Hindlimb muscle (tissue), 1 donor: ENCODE measurements at regions not wholly inside any gene's neighbourhood (a gene's known extent, or its start where the extent isn't known, plus 50 kb on each side); places are given as distances from the start of the nearest gene placed in this dataset.

ENCODE experiments used
- DNase-seq: peaks from one replicate; pipeline ENCODE4 v3.0.0-alpha.2; 2013

DNA sequence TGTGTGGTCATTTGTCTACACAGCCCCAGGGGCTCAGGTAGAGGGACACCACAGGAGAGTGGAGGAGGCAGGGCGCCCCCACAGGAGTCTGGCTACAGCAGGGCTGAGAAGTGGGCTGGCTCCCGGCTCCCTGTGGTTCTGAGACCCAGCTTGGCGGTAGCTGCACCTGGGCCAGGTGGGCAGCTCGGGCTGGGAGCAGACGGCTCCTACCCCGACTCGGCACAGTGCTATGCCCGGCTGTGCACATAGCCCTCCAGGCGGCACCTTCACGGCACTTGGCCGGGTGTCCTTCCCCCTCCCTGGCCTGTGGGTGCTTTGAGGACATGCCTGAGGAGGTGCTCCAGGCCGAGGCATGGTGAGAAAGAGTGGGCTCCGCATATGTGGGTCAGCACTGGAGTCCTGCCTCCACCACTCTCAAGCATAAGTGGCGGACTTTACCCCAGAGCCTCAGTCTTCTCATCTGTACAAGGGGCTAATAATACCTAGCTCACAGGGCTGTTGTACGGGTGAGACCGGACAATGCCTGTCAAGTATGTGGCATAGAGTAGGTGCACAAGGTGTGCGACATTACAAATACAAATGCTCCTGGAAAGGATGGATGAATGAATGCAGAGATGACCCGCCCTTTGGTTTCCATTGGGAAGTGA lies 50.1 kb upstream of the JPH3 start:
- DNase-seq, result no peak

DNA sequence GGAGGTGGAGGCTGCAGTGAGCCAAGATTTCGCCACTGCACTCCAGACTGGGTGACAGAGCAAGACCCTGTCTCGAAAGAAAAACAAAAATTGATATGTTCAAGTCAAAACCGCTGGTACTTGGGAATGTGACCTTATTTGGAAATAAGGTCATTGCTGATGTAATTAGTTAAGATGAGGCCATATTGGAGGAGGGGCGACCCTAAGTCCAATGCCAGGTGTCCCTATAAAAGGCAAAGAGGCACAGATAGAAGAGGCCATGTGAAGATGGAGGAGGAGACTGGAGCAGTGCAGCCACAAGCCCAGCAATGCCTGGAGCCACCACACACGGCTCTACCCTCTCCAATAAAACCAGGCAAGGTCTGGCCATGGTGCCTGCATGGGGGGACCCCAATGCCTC lies 50.8 kb upstream of the JPH3 start:
- DNase-seq, result no peak

DNA sequence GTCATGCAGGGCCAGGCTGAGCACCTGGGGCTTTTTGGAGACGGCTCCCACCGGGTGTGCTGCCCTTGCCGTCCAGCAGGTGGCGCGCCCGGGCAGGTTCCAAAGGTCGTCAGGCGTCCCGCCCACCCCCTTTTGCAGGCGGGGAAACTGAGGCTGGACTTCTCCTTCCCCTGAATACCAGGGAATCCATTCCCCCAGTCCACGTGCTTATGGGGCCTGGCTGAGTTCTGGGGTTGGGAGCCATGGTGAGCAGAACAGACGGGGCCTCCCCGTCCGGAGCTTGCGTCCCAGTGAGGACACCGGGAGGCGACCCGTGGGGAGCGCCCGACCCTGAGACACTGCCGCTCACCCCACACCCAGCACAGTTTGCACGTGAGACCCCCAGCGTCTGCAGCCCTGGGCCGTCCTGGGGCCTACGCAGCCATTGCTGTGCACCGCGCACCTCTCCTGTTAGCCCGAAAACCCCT lies 51.8 kb upstream of the JPH3 start:
- DNase-seq, result peak; percentile 17

DNA sequence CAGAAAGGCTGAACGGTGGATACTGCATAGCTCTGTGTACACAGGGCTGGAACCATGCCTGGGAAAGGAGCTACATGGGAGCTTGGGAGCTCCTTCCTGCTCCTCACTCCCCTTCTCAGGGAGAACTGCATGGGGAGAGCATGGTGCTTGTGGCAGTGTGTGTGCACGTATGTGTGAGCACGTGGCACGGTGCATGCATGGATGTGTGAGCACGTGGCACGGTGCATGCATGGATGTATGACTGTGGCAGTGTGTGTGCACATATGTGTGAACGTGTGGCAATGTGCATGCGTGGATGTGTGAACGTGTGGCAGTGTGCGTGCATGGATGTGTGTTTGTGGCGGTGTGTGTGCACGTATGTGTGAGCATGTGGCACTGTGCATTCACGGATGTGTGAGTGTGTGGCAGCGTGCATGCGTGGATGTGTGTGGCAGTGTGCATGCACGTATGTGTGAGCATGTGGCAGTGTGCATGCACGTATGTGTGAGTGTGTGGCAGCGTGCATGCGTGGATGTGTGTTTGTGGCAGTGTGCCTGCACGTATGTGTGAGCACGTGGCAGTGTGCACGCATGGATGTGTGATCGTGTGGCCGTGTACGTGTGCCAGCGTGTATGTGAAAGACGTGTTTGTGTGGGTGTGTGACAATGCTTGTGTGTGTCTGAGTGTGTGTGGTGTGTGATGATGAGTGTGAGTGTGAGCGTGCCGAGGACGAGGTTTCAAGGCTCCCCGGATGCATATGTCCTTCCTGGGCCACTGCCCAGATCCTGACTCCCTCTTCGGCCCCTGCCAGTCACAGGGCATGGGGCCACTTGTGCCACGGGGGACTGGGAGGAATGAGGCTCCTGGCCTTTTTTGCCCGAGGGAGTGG lies 52.4 kb upstream of the JPH3 start:
- DNase-seq, result no peak

DNA sequence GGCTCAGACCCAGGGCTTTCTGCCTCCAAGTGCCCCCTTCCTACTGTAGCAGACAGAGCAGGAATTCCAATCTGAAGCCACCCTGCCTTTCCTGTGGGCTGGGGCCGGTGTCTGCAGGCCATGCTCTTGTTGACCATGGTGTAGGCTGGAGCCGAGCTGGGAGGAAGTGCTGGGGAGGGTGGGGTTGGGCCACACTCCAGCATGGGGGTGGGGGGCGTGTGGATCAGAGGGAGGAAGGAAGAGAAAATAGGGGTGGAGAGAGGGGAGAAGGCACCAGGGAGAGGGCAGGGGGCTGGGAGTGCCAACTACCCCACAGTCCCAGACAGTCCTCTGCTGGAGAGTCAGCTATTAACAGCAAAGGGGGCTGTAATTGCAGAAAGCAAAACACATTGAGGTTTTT lies 54.3 kb upstream of the JPH3 start:
- no peak for DNase-seq

DNA sequence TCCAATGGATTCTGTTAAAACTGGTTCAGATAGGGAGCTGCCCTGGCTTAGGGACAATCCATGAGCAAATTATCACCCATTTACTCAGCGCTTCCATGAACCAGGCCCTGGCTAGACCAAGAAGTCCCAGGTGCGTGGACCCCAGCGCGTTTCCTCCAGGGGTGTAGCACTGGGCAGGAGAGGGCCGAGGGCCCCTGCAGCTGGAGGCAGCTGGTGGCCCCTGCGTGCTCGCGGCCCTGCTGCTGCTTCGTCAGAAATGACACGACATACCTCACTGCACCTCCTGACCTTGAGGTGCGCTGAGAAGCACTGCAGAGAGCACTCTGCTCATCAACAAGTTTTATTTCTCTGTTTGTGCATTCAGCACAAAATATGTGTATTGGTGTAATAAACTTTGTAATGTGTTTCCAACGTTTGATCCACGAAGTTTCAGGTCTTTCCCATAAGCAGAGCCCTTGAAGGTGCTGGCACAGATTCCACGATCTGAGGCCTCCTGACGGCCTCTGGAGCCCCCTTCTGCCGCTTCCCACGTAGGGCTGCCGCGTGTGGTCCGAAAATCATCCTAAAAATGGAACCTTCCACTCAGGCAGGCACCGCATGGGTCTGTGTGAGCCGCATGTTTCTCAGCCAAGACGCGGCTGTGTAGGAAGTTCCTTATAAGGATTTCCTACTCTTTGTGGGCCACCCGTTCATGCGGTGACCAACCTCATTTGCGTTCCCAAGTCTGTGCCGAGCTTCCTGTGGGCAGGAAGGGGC lies 50.8 kb upstream of the ZCCHC14 start:
- DNase-seq, result no peak

DNA sequence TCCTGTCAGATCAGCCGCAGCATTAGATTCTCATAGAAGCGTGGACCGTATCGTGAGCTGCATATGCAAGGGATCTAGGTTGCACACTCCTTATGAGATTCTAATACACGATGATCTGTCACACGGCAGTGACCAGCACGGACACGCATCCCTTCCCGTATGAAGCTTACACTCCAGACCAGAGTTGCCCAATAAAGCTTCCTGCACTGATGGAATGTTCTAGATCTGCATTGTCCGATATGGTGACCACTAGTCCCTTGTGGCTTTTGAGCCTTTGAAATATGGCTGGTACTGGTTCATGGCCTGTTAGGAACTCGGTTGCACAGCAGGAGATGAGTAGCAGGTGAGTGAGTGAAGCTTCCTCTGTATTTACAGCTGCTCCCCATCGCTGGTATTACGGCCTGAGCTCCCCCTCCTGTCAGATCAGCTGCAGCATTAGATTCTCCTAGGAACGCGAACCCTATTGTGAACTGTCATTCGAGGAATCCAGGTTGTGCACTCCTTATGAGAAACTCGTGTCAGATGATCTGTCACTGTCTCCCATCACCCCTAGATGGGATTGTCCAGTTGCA lies 49.8 kb upstream of the ZCCHC14 start:
- DNase-seq, result no peak
